CD4-positive, alpha-beta T cell (primary cell): ENCODE measurements at regions not wholly inside any gene's neighbourhood (a gene's known extent, or its start where the extent isn't known, plus 50 kb on each side); places are given as distances from the start of the nearest gene placed in this dataset.

Source experiments
- ATAC-seq: fragments of 200-7000 bp; cut with Tn5 transposase; one replicate; pipeline ENCODE4 v1.10.0; 2022; ENCODE audit warnings: mild to moderate bottlenecking; ENCODE audit not compliant: poor library complexity
- CTCF ChIA-PET: fragments of 350-600 bp; sonication (Branson Sonifier 250); formaldehyde crosslinking; loops from one replicate; lab custom pipeline; 2021; ENCODE audit warnings: antibody characterized with exemption, inconsistent platforms; lab: Charles Lee
- POLR2A ChIA-PET: fragments of 350-600 bp; sonication (Branson Sonifier 250); formaldehyde crosslinking; loops from one replicate; lab custom pipeline; 2021; ENCODE audit warnings: antibody characterized with exemption, inconsistent platforms; lab: Charles Lee
- DNase-seq, 14 experiments: peaks; one replicate each; pipeline ENCODE4 v3.0.0-alpha.2; 2013 to 2020; ENCODE audit warnings: mixed read lengths in 2 of 14
- H3K27ac ChIP-seq, 2 donors: one replicate each; pipeline versions ENCODE4 v1.5.1 to v1.7.0; 2013; ENCODE audit warnings: low read length in 2 of 2, low read depth in 1 of 2, mild to moderate bottlenecking in 1 of 2
- H3K27me3 ChIP-seq, 2 experiments: 1 replicate in 1 of 2; 2 replicates in 1 of 2; pipeline versions ENCODE4 v1.6.1 to v1.7.0; 2013; ENCODE audit warnings: low read length in 2 of 2, control low read depth in 1 of 2, mild to moderate bottlenecking in 1 of 2, moderate library complexity in 1 of 2; ENCODE audit not compliant: insufficient read depth in 2 of 2, control insufficient read depth in 1 of 2
- H3K36me3 ChIP-seq: one replicate; pipeline ENCODE4 v1.6.1; 2013; ENCODE audit warnings: low read length, control low read depth; ENCODE audit not compliant: insufficient read depth
- H3K4me1 ChIP-seq: one replicate; pipeline ENCODE4 v1.6.1; 2013; ENCODE audit warnings: low read length, control low read depth; ENCODE audit not compliant: insufficient read depth
- H3K4me3 ChIP-seq: one replicate; pipeline ENCODE4 v1.5.1; 2013; ENCODE audit warnings: mild to moderate bottlenecking, low read length, moderate library complexity
- H3K9me3 ChIP-seq, 2 experiments: 1 replicate in 1 of 2; 2 replicates in 1 of 2; pipeline versions ENCODE4 v1.6.1 to v1.7.0; 2013; ENCODE audit warnings: low read length in 2 of 2, mild to moderate bottlenecking in 2 of 2, control low read depth in 1 of 2, moderate library complexity in 1 of 2; ENCODE audit not compliant: control insufficient read depth in 1 of 2, insufficient read depth in 1 of 2
- H3K27ac Mint-ChIP-seq: one replicate; pipeline ENCODE4 v1.8.0; 2020; ENCODE audit warnings: mixed read lengths
- H3K27me3 Mint-ChIP-seq: one replicate; pipeline ENCODE4 v1.8.0; 2021; ENCODE audit warnings: mixed read lengths
- H3K36me3 Mint-ChIP-seq: one replicate; pipeline ENCODE4 v1.8.0; 2021; ENCODE audit warnings: low read depth, mixed read lengths
- H3K4me1 Mint-ChIP-seq: one replicate; pipeline ENCODE4 v1.8.0; 2021; ENCODE audit warnings: low read depth, mixed read lengths
- H3K4me3 Mint-ChIP-seq: one replicate; pipeline ENCODE4 v1.8.0; 2020; ENCODE audit warnings: mild to moderate bottlenecking, mixed read lengths
- H3K9me3 Mint-ChIP-seq: one replicate; pipeline ENCODE4 v1.8.0; 2020; ENCODE audit warnings: mixed read lengths
- CTCF ChIP-seq: fragments of 200-600 bp; IDR thresholded peaks from one replicate; pipeline ENCODE4 v1.8.0; 2022; ENCODE audit warnings: antibody characterized with exemption, mild to moderate bottlenecking
- intact Hi-C, 2 experiments: fragments of 100-400 bp; cut with DNase I in 1 of 2; cut with micrococcal nuclease in 1 of 2; formaldehyde crosslinking; loops; one replicate each; pipeline versions ENCODE4 v1.15.1 to v1.9.0; 2023 to 2025; cut with DNase I, micrococcal nuclease

GRCh38 chr4:156419080-156419685, 465.5 kb upstream of the CTSO start:
- Mint-ChIP-seq H3K4me1 (no peaks in the 10 kb centered on the region), H3K36me3 (no peaks in the 10 kb centered on the region), H3K27me3 (no peaks in the 10 kb centered on the region), H3K9me3 (peaks cover 2% of the 10 kb centered on the region), H3K27ac (no peak overlapping the region), H3K4me3 (no peak overlapping the region)
- DNase-seq (no peak), ATAC-seq (no peak)
- ChIA-PET CTCF (no interaction called here), POLR2A (no interaction called here)
- no peak overlapping the region for H3K27ac ChIP-seq
- no peaks in the 10 kb centered on the region for H3K36me3 ChIP-seq
- intact Hi-C loops: no loop called here
- no peak for TF ChIP-seq CTCF
- H3K9me3 ChIP-seq: peaks cover 0 to 4% of the 10 kb centered on the region in 2 experiments
- H3K4me3 ChIP-seq: no peak overlapping the region
- H3K4me1 ChIP-seq: no peaks in the 10 kb centered on the region
- H3K27me3 ChIP-seq: no peaks in the 10 kb centered on the region

GRCh38 chr4:156414406-156414805, 460.7 kb upstream of the CTSO start:
- ATAC-seq (no peak), DNase-seq (no peak)
- intact Hi-C loops: no loop called here
- H3K9me3 ChIP-seq: peaks cover 0 to 4% of the 10 kb centered on the region in 2 experiments
- Mint-ChIP-seq H3K27ac (no peak overlapping the region), H3K4me3 (no peak overlapping the region), H3K36me3 (no peaks in the 10 kb centered on the region), H3K9me3 (peaks cover 4% of the 10 kb centered on the region), H3K4me1 (no peaks in the 10 kb centered on the region), H3K27me3 (no peaks in the 10 kb centered on the region)
- H3K4me1 ChIP-seq: no peaks in the 10 kb centered on the region
- ChIA-PET CTCF (no interaction called here), POLR2A (no interaction called here)
- no peak overlapping the region for H3K27ac ChIP-seq
- no peaks in the 10 kb centered on the region for H3K27me3 ChIP-seq
- no peak for TF ChIP-seq CTCF
- H3K36me3 ChIP-seq: no peaks in the 10 kb centered on the region
- no peak overlapping the region for H3K4me3 ChIP-seq

- ChIA-PET CTCF (no interaction called here), POLR2A (no interaction called here)
- Mint-ChIP-seq H3K27ac (no peak overlapping the region), H3K4me1 (no peaks in the 10 kb centered on the region), H3K4me3 (no peak overlapping the region), H3K36me3 (no peaks in the 10 kb centered on the region), H3K27me3 (no peaks in the 10 kb centered on the region), H3K9me3 (peaks cover 6% of the 10 kb centered on the region)
- Histone ChIP-seq H3K4me3 (no peak overlapping the region), H3K27ac (no peak overlapping the region), H3K9me3 (peaks cover 0 to 4% of the 10 kb centered on the region in 2 experiments), H3K36me3 (no peaks in the 10 kb centered on the region), H3K4me1 (no peaks in the 10 kb centered on the region), H3K27me3 (no peaks in the 10 kb centered on the region)
- no peak for ATAC-seq
- intact Hi-C loops: no loop called here
- DNase-seq: no peak
- no peak for TF ChIP-seq CTCF
Measured at GRCh38 chr4:156413239-156414135, 459.8 kb upstream of the CTSO start.
